ENCODE measurements at regions not wholly inside any gene's neighbourhood (a gene's known extent, or its start where the extent isn't known, plus 50 kb on each side); places are given as distances from the start of the nearest gene placed in this dataset.

GRCh38 chr1:245055752-245056151 is 99.0 kb upstream of the KIF26B start:
- TF ChIP-seq, protein P1, sequence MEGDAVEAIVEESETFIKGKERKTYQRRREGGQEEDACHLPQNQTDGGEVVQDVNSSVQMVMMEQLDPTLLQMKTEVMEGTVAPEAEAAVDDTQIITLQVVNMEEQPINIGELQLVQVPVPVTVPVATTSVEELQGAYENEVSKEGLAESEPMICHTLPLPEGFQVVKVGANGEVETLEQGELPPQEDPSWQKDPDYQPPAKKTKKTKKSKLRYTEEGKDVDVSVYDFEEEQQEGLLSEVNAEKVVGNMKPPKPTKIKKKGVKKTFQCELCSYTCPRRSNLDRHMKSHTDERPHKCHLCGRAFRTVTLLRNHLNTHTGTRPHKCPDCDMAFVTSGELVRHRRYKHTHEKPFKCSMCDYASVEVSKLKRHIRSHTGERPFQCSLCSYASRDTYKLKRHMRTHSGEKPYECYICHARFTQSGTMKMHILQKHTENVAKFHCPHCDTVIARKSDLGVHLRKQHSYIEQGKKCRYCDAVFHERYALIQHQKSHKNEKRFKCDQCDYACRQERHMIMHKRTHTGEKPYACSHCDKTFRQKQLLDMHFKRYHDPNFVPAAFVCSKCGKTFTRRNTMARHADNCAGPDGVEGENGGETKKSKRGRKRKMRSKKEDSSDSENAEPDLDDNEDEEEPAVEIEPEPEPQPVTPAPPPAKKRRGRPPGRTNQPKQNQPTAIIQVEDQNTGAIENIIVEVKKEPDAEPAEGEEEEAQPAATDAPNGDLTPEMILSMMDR (IDR thresholded peaks at IDR 0.05), result no peak
- no peak for TF ChIP-seq POLR2AphosphoS5 (IDR thresholded peaks at IDR 0.05; ENCODE audit: low read depth, low read length)
- TF ChIP-seq SIN3A (IDR thresholded peaks at IDR 0.05; ENCODE audit: borderline replicate concordance, insufficient read depth, low read depth, low read length), result no peak
- no peak for TF ChIP-seq REST (IDR thresholded peaks at IDR 0.05; ENCODE audit: insufficient read depth in 1 of 2, low read depth in 2 of 2, low read length in 1 of 2)
- no peak for TF ChIP-seq TCF7L2 (IDR thresholded peaks at IDR 0.05; ENCODE audit: low read depth, low read length)
